ENCODE measurements at regions not wholly inside any gene's neighbourhood (a gene's known extent, or its start where the extent isn't known, plus 50 kb on each side); places are given as distances from the start of the nearest gene placed in this dataset.

GRCh38 chr15:61743345-61743909, 316.8 kb downstream of the VPS13C start:
- Histone ChIP-seq H3K23ac (ENCODE audit: low read depth, low read length) (no peak overlapping the region), H4K20me1 (ENCODE audit: insufficient read depth, low read length) (no peaks in the 10 kb centered on the region), H2AK9ac (replicated peaks; ENCODE audit: low read depth, low read length, poor library complexity) (no peak overlapping the region), H2BK20ac (ENCODE audit: low read depth, low read length) (no peak overlapping the region), H2BK5ac (ENCODE audit: low read depth, low read length, poor library complexity, severe bottlenecking) (no peak overlapping the region), H3K14ac (replicated peaks; ENCODE audit: low read depth, low read length) (no peak overlapping the region), H3K18ac (ENCODE audit: low read depth, low read length) (no peak overlapping the region), H3K9me3 (ENCODE audit: control insufficient read depth, insufficient read depth, low read length) (no peaks in the 10 kb centered on the region), H3K9me1 (ENCODE audit: insufficient read depth, low read length) (no peaks in the 10 kb centered on the region), H3K4ac (ENCODE audit: low read depth, low read length) (no peak overlapping the region), H2BK120ac (ENCODE audit: low read depth, low read length) (no peak overlapping the region), H2AK5ac (ENCODE audit: low read depth, low read length) (no peak overlapping the region), H4K8ac (ENCODE audit: low read depth in 2 of 2, low read length in 2 of 2) (no peak overlapping the region), H3K79me1 (ENCODE audit: low read depth in 1 of 2, low read length in 2 of 2) (no peaks in the 10 kb centered on the region), H3K4me1 (ENCODE audit: control insufficient read depth, insufficient read depth, low read length) (no peaks in the 10 kb centered on the region), H2AFZ (replicated peaks; ENCODE audit: low read length, poor library complexity) (no peak overlapping the region), H3K4me3 (ENCODE audit: insufficient read depth, low read depth, low read length) (no peak overlapping the region), H4K91ac (ENCODE audit: insufficient read depth, low read depth, low read length) (no peak overlapping the region), H3K27ac (ENCODE audit: insufficient read depth, low read length) (no peak overlapping the region), H3K9ac (ENCODE audit: low read depth, low read length) (no peak overlapping the region), H3K56ac (ENCODE audit: extremely low read depth, insufficient read depth, low read length) (no peak overlapping the region), H2BK15ac (ENCODE audit: low read depth, low read length) (no peak overlapping the region), H3K36me3 (ENCODE audit: control insufficient read depth, insufficient read depth, low read length) (no peaks in the 10 kb centered on the region), H3K27me3 (ENCODE audit: control insufficient read depth, insufficient read depth, low read length) (no peaks in the 10 kb centered on the region), H3K4me2 (ENCODE audit: low read depth, low read length) (no peak overlapping the region), H4K5ac (ENCODE audit: low read depth, low read length) (no peak overlapping the region)
- in situ Hi-C loops (cut with MboI; ENCODE audit: low sequenced_read_pairs) (no loop called here), intact Hi-C loops (cut with micrococcal nuclease) (no loop called here), dilution Hi-C loops (cut with HindIII; ENCODE audit: low sequenced_read_pairs, unreplicated experiment) (no loop called here)
- DNase-seq (no peak), ATAC-seq (ENCODE audit: low read depth) (no peak)
- no peak for TF ChIP-seq ELK1 (IDR thresholded peaks at IDR 0.05; ENCODE audit: borderline replicate concordance, low read depth, low read length)
- no peak for TF ChIP-seq CHD1 (IDR thresholded peaks at IDR 0.05; ENCODE audit: low read depth, low read length)
- TF ChIP-seq BHLHE40 (IDR thresholded peaks at IDR 0.05; ENCODE audit: low read depth, low read length), result no peak
- TF ChIP-seq RCOR1 (IDR thresholded peaks at IDR 0.05; ENCODE audit: insufficient replicate concordance, low read length), result no peak
- no peak for TF ChIP-seq MXI1 (IDR thresholded peaks at IDR 0.05; ENCODE audit: borderline replicate concordance, low read depth, low read length)
- no peak for TF ChIP-seq CEBPB (IDR thresholded peaks at IDR 0.05; ENCODE audit: low read depth, low read length)
- TF ChIP-seq MAFK (IDR thresholded peaks at IDR 0.05; ENCODE audit: low read depth, low read length), result no peak
- no peak for TF ChIP-seq FOS (IDR thresholded peaks at IDR 0.05; ENCODE audit: low read depth, low read length)
- no peak for TF ChIP-seq CTCF (conservative IDR thresholded peaks at IDR 0.05; ENCODE audit: low read depth, low read length)
- no peak for TF ChIP-seq USF2 (IDR thresholded peaks at IDR 0.05; ENCODE audit: low read depth, low read length)
- TF ChIP-seq POLR2A (IDR thresholded peaks at IDR 0.05; ENCODE audit: low read depth, low read length), result no peak
- no peak for TF ChIP-seq SMC3 (IDR thresholded peaks at IDR 0.05; ENCODE audit: low read depth, low read length)
- no peak for TF ChIP-seq MAZ (IDR thresholded peaks at IDR 0.05; ENCODE audit: borderline replicate concordance, low read depth, low read length)
- TF ChIP-seq RFX5 (IDR thresholded peaks at IDR 0.05; ENCODE audit: low read depth, low read length), result no peak
- TF ChIP-seq RAD21 (IDR thresholded peaks at IDR 0.05; ENCODE audit: low read length), result no peak
- no peak for TF ChIP-seq NFE2L2 (IDR thresholded peaks at IDR 0.05; ENCODE audit: low read depth, low read length)
- ChIA-PET CTCF (no interaction called here), POLR2A (ENCODE audit: unreplicated experiment) (no interaction called here)
- no TSS peak for BruUV-seq (replicated peaks)
- WGBS, 2 experiments (ENCODE audit: extremely low coverage in 2 of 2, insufficient read length in 1 of 2), result no CpG with 5 or more reads among the region's 3 CpGs
